HCEC 1CT (cell line): ENCODE measurements at regions not wholly inside any gene's neighbourhood (a gene's known extent, or its start where the extent isn't known, plus 50 kb on each side); places are given as distances from the start of the nearest gene placed in this dataset.

ENCODE experiments used
- DNase-seq: peaks from one replicate; pipeline ENCODE4 v3.0.0-alpha.2; 2017

DNA sequence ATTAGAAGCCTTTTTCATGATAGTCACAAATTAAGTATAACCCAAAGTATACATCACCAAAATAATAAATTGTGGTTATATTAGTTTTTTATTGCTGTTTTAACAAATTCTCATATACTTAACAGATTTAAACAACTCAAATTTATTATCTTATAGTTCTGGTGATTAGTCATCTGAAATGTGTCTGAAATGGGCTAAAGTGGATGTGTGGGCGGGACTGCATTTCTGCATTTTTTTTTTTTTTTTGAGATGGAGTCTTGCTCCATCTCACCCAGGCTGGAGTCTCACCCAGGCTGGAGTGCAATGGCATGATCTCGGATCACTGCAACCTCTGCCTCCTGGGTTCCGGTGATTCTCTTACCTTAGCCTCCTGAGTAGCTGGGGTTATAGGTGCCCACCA lies 891.5 kb upstream of the CELF2 start:
- DNase-seq, result no peak

DNA sequence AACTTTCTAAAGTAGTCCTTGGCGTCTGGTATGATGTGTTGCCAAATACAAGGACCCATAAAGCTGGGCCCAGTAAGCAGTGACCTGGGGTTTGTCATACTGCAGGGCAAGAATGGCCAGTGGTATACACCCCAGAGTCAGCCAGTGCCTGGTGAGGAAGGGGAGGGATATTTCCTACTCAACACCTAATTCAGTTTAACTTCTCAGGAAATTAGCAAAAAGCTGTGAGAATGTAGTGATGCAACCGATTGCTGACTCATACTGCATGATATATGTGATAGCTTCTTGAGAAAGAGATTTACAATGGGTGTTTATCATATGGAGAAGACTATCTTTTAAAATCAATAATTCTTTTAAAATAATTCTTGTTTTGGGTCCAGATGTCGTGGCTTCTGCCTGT lies 889.3 kb upstream of the CELF2 start:
- DNase-seq, result peak; percentile 7

DNA sequence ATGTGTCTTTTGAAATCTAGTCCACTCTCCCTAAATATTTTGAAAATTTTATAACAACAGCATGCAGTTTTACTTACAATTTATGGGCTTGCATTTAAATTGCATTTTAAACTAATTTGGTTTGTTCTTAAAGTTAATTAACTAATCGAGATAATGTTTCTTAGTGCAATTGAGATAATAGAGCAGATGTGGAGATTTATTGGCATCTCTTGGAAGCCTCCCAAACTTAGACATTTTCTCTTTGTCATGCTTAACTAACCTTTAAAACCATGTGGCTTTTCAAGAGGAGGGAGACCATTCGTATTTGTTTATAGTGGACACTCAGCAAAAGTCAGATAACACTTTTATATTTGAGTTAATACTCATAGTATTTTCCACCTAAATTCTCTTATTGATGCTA lies 887.0 kb upstream of the CELF2 start:
- no peak for DNase-seq

DNA sequence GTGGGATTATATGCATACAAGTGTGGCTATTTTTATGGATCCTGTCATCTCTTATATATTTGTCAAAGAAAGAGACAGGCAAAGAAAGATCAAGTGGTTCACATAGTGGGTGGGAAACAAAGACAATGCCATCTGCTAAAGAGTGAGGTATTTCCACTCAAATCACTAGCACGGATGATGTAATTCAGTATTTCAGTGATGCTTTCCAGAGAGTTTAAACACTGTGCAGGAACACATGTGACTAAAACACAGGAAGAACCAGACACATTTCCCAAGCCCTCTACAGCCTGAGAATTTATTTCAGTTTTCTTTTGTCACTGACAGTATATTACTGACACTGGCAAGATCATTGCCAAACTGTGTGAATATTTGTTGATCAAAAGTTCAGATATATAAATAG lies 885.7 kb upstream of the CELF2 start:
- no peak for DNase-seq

DNA sequence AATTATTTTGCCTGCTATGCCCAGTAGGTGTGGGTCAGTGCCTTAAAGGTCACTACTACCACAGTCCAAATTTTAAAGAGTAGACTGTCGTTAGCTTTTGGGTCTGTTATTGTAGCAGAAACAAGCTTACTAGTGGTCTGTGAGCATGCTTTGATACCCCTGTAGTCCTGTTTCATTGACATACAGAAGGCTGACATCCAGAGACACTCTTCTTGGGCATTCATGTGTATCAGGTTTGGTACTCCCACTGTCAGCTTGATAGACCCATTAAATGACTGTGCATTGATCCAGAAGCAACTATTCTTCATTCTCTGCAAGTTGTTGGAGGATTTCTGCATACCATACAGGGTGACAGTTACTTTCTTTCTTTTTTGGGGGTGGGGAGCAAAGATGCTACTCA lies 884.4 kb upstream of the CELF2 start:
- no peak for DNase-seq

DNA sequence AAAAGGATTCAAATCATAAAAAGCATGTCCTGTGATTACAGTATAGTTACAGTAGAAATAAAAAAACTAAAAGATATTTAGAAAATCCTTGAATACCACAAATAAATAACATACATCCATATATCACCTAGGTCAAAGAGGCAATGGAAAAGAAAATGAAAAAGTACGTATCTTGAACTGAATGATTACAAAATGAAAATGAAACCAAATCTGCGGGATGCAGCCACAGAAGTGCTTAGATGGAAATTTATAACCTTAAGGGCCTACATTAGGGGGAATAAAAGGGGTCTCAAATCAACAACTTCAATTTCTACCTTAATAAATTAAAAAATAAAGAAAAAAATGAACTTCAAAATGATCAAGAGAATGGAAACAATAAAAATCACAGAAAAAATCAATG lies 879.0 kb upstream of the CELF2 start:
- no peak for DNase-seq

DNA sequence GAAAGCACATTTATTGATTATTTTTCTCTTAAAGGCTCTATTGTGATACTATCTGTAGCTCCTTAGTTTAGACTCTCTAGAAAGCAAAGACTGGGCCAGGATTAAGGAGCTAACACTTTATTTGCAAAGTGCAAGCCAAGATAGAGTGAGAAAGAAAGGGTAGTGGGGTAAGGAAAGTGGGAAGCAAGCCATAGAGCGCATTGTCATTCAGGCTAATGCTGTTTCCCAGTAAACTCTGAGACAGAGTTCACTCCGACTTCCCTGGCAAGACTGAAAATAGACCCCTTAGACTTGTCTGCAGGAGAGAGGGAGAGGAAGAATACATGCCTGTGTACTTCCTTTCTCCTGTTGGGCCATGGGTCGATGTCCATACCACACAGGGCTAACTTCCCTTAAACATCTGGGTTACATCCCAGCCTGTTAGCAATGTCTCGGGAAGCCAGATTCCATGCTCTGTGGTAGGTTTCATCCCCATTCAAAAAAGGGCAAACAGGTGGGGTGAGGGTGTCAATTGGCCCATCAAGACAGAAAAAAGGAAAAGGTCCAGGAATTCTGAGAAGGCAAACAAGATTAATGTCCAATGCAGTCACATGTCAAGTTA lies 875.8 kb upstream of the CELF2 start:
- no peak for DNase-seq

DNA sequence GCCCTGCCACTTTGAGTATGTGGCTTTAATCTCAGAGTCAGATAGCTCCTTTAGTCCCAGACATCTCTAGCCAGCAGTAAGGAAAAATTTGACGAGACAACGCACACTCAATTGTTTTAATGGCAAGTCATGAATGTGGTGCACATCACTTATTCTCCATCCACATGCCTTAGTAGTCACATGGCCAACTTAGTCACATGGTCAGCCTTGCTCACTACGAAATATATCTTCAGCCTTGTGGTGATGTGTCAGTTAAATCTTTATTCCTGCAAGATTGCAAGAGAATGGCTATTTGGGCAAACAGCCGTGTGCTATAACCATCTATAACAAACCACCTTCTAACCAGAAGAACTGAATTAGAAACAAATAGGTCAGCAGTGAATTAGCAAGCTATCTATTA lies 871.1 kb upstream of the CELF2 start:
- DNase-seq, result no peak

DNA sequence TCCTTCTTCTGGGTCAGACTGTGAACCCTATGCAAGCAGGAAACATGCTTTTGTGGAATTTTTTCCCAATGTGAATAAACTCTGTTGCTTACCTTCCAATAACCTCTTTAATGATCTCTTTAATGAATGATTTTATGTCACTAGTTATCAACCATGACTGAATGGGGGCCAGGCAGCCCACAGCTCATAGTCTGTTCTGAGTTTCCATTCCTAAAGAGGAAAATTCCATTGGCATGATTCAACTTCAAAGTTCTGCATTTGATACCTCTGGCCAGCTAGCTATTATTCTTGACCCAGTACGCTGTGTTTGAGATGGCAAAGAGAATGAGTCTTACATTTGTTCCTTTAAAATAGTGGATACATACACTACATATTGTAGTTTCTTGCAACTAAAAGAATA lies 867.8 kb upstream of the CELF2 start:
- no peak for DNase-seq

DNA sequence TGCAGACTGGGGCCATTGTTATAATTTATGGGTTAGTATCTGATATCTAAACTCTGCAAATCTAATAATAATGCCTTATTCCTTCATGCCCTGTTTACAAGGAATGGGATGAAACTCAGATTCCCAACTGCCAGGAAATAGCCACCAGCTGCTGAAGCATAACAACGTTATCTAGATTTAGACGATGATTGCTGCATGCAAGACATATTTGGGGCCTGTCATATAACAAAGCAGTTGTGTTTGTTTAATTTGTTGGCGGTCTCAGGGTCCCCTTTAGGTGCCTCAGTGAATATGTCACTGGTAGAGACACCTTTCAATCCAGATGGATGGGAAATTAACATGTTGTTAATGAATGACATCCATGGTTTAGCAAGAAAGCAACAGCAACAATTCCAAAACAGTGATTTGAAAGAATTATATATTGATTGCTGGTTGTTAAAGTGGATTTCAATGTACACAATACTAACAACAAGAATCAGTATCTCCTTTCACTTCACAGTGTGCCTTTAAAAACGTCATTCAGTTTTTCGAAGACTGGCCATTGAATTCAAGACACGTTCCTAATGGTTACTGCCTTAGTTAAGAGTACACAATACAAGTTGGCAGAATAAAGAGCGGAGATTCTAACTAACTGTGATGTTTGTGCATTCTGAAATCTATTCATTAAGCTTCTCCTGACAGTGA lies 860.6 kb upstream of the CELF2 start:
- DNase-seq, result no peak

DNA sequence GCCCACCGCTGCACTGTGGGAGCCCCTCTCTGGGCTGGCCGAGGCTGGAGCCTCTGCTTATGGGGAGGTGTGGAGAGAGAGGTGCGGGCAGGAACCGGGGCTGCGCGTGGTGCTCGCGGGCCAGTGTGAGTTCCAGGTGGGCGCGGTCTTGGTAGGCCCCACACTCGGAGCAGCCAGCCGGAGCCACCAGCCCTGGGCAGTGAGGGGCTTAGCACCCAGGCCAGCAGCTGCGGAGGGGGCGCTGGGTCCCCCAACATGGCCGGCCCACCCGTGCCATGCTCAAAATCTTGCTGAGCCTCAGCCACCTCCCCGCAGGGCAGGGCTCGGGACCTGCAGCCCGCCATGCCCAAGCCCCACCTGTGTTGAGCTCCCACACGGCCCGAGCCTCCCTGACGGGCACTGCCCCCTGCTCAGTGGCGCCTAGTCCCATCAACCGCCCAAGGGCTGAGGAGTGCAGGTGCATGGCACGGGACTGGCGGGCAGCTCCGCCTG lies 856.8 kb upstream of the CELF2 start:
- no peak for DNase-seq

DNA sequence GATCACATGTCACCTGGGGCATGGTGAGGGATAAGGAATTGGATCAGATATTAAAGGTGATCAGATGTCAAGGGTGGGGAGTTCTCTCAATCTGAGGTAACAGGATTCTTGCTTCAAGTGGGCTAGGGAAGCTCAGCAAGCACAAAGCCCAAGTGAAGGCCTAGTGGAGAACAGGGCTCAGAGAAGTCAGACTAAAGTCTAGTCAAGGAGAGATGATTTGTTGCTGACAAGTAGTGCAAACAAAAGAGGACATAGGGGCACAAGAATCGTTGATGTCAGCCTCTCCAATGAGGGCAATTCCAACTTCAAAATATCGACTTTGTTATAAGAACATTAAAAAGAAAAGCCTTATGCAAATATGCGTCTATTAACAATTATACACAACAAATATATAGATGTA lies 852.8 kb upstream of the CELF2 start:
- DNase-seq, result no peak

DNA sequence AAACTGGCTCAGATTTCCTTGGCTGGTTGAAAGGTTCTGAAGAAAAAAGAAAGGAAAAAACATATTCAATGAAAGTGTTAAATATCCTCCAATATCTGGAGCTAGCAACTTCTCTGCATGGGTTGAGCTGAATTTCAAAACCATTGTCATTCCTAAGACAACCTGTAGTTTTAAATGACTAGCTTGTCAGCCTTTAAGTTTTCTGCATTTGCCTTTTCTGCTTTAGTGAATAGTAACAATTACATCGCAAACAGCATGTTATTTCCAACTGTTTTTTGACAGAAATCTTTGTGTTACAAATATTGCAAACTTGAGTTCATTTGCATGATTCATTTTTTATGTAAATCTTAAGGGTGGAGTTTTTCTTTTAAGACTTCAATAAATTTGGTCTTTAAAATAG lies 852.3 kb upstream of the CELF2 start:
- DNase-seq, result no peak

DNA sequence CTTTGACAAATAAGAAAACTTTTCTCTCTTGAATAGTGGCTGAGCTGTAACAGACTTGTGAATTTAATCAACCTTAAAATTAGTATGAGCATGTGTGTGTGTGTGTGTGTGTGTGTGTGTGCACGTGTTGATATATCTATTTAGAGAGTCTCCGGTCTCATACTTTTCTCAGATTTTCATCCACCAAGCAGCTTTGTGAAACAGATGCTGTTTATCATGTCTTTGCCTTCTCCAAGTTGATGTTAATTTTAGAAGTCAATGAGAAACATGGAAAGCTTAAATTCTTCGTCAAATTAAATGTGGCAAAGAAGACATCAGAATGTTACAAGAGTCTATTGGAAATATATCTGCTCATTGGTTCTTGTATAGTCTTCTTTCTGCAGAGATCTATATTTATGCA lies 839.2 kb upstream of the CELF2 start:
- no peak for DNase-seq

DNA sequence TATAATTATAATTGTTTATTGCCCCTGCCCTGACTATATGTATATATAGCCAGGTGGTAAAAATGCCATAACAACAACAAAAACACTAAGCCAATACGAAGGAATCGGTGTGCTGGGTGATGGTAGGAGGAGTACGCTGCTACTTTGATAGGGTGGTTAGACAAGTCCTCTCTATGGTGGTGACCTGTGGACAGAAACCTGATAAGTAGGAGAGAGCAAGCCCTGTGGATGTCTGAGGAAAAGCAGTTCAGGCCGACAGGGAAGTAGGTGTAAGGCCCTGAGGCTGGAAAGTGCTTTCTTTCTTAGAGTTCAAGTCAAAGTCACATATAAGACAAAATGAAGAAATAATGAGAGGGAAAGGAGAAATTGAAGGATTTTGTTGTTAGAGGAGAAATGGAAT lies 823.8 kb upstream of the CELF2 start:
- no peak for DNase-seq

DNA sequence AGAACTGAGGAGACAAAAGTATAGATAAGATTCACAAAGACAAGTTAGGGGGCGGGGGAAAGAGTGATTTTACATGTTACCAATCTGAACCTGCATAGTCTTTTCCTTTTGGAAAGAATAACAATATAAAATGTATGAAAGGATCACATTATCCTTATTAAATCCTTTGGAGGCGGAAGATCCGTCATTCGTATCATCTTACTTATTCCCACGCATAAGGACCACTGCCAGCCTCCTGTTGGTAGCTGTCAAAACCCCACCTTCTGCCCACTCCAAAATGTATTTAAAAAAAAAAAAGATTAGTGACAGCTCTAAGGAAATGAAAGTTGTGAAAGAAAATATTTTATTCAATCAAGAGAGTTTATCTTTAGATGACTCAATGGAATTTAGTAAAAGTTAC lies 821.0 kb upstream of the CELF2 start:
- DNase-seq, result no peak

DNA sequence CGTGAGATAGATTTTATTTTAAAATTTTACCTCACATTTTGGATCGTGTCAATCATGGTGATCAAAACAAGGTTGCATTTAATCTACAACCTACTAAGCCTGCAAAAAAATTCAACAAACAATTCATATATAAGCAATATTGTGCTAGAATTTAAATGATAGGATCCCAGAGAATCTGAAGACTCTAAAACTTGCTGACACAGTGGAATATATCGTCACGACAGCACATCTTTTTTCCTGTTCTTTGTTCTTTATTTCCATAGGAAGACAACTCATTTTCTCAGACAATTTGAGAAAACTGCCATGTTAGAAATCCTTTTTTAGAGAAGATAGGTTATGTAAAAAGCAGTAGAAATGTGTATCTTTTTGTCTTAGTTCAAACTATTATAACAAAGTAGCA lies 820.2 kb upstream of the CELF2 start:
- DNase-seq, result no peak

DNA sequence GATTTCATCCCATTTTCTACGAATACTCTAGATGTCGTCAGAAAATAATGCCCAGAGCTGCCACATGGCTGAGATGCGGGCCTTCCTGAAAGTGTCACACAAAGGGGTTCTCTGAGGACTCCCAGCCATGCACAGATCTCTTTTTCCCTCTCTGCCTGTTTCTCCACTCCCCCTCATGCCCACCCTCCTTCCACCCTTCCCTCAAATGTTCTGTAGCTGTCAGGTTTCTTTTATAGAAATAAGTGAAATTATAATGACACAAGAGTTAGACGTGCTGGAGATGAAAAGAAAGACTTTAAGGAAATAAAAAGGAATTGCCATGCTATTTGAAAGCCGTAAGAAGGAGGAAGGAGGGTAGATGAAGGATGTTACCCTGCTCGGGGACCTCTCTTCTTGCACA lies 819.3 kb upstream of the CELF2 start:
- DNase-seq, result no peak

DNA sequence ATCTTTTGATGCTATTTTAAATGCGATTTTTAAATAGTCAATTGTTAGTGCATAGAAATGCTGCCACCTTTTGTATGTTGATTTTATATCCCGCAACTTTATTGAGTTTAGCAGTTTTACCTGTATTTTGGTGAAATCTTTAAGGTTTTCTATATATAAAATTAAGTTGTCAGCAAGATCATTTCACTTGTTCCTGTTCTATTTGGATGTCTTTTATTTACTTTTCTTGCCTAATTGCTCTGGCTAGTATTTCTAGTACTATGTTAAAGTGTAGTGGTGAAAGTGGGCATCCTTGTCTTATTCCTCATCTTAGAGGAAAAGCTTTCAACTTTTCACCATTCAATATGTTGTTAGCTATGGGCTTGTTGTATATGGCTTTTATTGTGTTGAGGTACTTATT lies 813.3 kb upstream of the CELF2 start:
- DNase-seq, result no peak

DNA sequence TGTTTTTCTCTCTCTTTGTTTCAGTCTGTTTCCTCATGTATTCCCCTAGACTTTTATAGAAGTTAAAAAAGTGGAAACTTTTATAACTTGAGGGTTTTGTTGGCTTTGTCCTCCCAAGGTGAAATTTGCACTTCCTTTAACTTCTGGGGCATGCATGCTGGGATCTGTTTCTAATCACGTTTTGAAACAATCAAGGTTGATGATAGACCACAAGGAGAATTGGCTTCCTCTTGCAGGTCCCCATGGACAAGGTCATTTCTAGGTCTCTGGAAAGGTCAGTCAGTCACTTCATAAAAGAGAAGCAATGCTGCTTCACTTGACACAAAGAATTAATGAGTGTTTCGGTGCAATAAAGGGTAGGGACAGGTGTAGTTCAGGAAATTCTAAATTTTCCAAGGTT lies 811.8 kb upstream of the CELF2 start:
- no peak for DNase-seq

DNA sequence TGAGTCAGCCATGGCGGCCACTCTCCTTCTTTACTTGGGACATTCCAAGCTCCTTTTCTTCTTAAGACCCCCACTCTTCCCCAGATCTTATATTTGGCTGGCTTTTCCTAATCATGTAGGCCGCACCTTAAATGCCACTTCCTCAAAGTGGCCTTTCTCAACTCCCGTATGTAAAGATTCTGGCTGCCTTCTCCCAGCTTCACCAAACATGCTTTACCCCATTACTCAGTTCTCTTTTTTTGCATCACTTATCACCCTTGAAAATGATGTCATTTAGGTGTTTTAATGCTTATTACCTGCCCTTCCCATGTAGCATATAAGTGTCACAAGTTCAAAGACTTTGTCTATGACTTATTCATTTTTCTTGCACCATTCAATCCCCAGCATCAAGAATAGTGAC lies 810.1 kb upstream of the CELF2 start:
- no peak for DNase-seq

DNA sequence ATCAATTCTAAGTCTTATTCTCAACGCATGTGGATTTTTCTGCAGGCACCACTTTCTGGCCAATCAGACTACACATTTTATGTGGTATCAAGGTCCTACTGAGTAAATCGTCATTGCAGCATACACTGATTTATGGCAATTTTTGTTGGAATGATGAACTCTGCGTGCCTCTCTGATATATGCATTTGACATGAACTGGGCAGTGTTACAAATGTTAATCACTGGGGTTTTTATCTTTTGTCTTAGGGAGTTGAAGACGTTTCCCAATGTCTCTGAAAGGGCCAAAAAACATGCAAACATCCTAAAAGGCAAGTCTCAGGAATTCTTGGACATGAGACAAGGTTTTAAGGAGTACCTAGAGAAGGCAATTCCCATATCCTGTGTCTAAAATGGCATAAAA lies 809.5 kb upstream of the CELF2 start:
- no peak for DNase-seq

DNA sequence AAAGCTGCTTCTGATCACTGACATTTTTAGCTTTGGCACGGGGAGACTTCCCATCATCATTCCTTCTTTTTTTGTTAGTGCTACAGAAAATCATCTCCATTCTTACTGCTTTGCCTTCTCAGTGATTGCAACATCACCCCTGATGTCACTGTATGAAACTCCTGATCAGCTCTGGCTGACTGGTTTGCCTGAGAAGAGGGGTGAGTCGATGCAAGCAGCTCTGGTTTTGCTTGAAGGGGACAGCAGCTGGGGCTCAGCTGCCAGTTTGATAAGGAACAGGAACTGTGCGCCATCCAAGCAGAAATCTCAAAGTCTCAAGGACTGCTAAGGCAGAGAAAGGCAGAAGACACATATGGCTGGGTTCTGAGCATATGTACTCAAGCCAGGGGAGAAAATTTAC lies 808.5 kb upstream of the CELF2 start:
- DNase-seq, result peak; percentile 2

DNA sequence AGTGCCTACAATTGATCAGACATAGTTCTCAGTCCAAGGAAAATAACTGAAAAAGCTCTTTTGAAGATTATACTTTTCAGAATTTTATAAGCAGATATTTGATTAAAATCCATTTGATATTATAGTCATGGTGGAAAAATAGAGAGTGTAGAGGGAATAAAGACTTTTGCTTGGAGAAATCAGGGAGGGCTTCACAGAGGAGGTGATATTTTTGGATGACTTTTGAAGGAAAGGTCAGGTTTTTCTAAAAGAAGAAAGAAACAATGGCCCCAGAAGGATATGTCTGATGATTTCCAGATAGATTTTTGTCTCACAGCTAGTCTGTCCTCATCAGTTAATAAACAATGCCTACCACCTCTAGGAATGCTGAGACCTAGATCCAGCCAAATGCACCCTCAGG lies 806.3 kb upstream of the CELF2 start:
- no peak for DNase-seq

DNA sequence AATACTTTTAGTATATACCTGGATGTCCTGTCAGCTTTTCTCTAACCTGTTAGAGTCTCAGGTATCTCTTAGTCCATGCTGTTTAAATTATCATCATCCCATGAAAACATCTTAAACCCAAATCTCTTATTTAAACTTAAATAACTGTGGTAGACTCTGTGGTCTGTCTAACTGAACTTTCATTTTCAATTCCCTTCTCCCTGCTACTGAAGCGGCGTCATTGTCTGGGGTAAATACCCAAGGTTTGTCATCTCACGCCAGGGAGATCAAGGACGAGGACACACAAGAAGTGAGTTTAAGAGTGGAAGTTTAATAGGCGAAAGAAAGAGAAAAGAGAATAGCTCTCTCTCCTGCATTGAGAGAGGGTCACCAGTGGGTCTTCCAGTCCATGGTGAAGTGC lies 804.4 kb upstream of the CELF2 start:
- DNase-seq, result no peak
